ENCODE measurements at regions not wholly inside any gene's neighbourhood (a gene's known extent, or its start where the extent isn't known, plus 50 kb on each side); places are given as distances from the start of the nearest gene placed in this dataset.

GRCh38 chr17:77274096-77274845 is 133.5 kb downstream of the SEC14L1 start:
- in situ Hi-C loops (cut with MboI; ENCODE audit: low pct_ligation_motif_present in 1 of 4, low pct_unique_long_range_greater_than_20kb in 1 of 4, low sequenced_read_pairs in 3 of 4) = loop anchor here in 2 of 4 donors (25.0 kb wide), 1 partner anchor 412 kb away; the partner anchor contains the start of gene MGAT5B (in 2 of the 2)

GRCh38 chr17:77279448-77280303 is 138.9 kb downstream of the SEC14L1 start:
- intact Hi-C loops (cut with DNase I; ENCODE audit: low total_unique reads) (no loop called here), in situ Hi-C loops (cut with MboI; ENCODE audit: low pct_ligation_motif_present in 1 of 4, low pct_unique_long_range_greater_than_20kb in 1 of 4, low sequenced_read_pairs in 3 of 4) (no loop called here)
- Histone ChIP-seq H3K4me3 (peak overlapping the region in 1 of 4 donors; percentile 68), H3K27me3 (peaks cover 6% of the 10 kb centered on the region), H3K4me1 (peaks cover 8 to 35% (median 30%) of the 10 kb centered on the region in 4 donors), H3K36me3 (no peaks in the 10 kb centered on the region), H3K9me3 (no peaks in the 10 kb centered on the region), H3K27ac (peak overlapping the region; percentile 31 to 81 (median 62))
- DNase-seq = peak; percentile 29
- 33 to 64% methylated on average over 1 to 20 of the region's 20 CpGs for WGBS, 2 donors (ENCODE audit: low coverage in 1 of 2)
- TF ChIP-seq EP300 (IDR thresholded peaks at IDR 0.05; ENCODE audit: low read depth) = no peak
- no peak for TF ChIP-seq POLR2AphosphoS5 (IDR thresholded peaks at IDR 0.05)
- TF ChIP-seq, protein P1, sequence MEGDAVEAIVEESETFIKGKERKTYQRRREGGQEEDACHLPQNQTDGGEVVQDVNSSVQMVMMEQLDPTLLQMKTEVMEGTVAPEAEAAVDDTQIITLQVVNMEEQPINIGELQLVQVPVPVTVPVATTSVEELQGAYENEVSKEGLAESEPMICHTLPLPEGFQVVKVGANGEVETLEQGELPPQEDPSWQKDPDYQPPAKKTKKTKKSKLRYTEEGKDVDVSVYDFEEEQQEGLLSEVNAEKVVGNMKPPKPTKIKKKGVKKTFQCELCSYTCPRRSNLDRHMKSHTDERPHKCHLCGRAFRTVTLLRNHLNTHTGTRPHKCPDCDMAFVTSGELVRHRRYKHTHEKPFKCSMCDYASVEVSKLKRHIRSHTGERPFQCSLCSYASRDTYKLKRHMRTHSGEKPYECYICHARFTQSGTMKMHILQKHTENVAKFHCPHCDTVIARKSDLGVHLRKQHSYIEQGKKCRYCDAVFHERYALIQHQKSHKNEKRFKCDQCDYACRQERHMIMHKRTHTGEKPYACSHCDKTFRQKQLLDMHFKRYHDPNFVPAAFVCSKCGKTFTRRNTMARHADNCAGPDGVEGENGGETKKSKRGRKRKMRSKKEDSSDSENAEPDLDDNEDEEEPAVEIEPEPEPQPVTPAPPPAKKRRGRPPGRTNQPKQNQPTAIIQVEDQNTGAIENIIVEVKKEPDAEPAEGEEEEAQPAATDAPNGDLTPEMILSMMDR (IDR thresholded peaks at IDR 0.05) = no peak
- no peak for TF ChIP-seq POLR2A (IDR thresholded peaks at IDR 0.05)

More at GRCh38 chr17:77274096-77274845, 133.5 kb downstream of the SEC14L1 start:
- TF ChIP-seq, protein P1 (IDR thresholded peaks at IDR 0.05) = no peak
- TF ChIP-seq POLR2A (IDR thresholded peaks at IDR 0.05) (no peak), EP300 (IDR thresholded peaks at IDR 0.05; ENCODE audit: low read depth) (no peak), POLR2AphosphoS5 (IDR thresholded peaks at IDR 0.05) (no peak)
- H3K4me1 ChIP-seq = no peaks in the 10 kb centered on the region
- H3K36me3 ChIP-seq = no peaks in the 10 kb centered on the region
- 81 to 92% methylated on average over 4 to 17 of the region's 17 CpGs for WGBS, 2 donors (ENCODE audit: low coverage in 1 of 2)
- H3K27ac ChIP-seq = no peak overlapping the region
- H3K4me3 ChIP-seq = no peak overlapping the region
- H3K9me3 ChIP-seq = no peaks in the 10 kb centered on the region
- no peak for DNase-seq
- intact Hi-C loops (cut with DNase I; ENCODE audit: low total_unique reads) = no loop called here
- H3K27me3 ChIP-seq = no peaks in the 10 kb centered on the region

- TF ChIP-seq POLR2A (IDR thresholded peaks at IDR 0.05) (no peak), POLR2AphosphoS5 (IDR thresholded peaks at IDR 0.05) (peak in 1 of 3 donors; percentile 30), EP300 (IDR thresholded peaks at IDR 0.05; ENCODE audit: low read depth) (no peak)
- TF ChIP-seq, protein P1 (IDR thresholded peaks at IDR 0.05) = no peak
- peaks cover 6% of the 10 kb centered on the region for H3K27me3 ChIP-seq
- H3K4me1 ChIP-seq = peaks cover 11 to 44% (median 37%) of the 10 kb centered on the region in 4 donors
- no peaks in the 10 kb centered on the region for H3K36me3 ChIP-seq
- 15 to 22% methylated on average over 14 to 39 of the region's 63 CpGs for WGBS, 2 donors (ENCODE audit: low coverage in 1 of 2)
- peak overlapping the region in 3 of 4 donors; percentile 54 to 68 (median 57) for H3K4me3 ChIP-seq
- H3K9me3 ChIP-seq = no peaks in the 10 kb centered on the region
- in situ Hi-C loops (cut with MboI; ENCODE audit: low pct_ligation_motif_present in 1 of 4, low pct_unique_long_range_greater_than_20kb in 1 of 4, low sequenced_read_pairs in 3 of 4) (no loop called here), intact Hi-C loops (cut with DNase I; ENCODE audit: low total_unique reads) (no loop called here)
- DNase-seq = peak; percentile 65
- peak overlapping the region; percentile 31 to 81 (median 62) for H3K27ac ChIP-seq
Observed at GRCh38 chr17:77280304-77281121, 139.7 kb downstream of the SEC14L1 start.

Measured in transverse colon (tissue), 4 donors.